OCI-LY7 (cell line): ENCODE measurements at regions not wholly inside any gene's neighbourhood (a gene's known extent, or its start where the extent isn't known, plus 50 kb on each side); places are given as distances from the start of the nearest gene placed in this dataset.

ENCODE experiments used
- EZH2phosphoT487 ChIP-seq: fragments of 200-600 bp; sonication (generic); IDR thresholded peaks from 2 replicates; pipeline ENCODE4 v1.6.1; 2018; ENCODE audit warnings: low read depth, borderline replicate concordance, mild to moderate bottlenecking, mixed run types, antibody characterized with exemption, low read length, moderate library complexity, mixed read lengths
- TF ChIP-seq, protein P1 (sequence below): fragments of 200-600 bp; sonication (generic); conservative IDR thresholded peaks from 2 replicates; pipeline ENCODE4 v1.5.1; 2014; ENCODE audit warnings: mild to moderate bottlenecking, antibody characterized with exemption, low read length, moderate library complexity, mixed read lengths

GRCh38 chr15:93482731-93483130, 393.7 kb upstream of the RGMA start:
- TF ChIP-seq, protein P1, sequence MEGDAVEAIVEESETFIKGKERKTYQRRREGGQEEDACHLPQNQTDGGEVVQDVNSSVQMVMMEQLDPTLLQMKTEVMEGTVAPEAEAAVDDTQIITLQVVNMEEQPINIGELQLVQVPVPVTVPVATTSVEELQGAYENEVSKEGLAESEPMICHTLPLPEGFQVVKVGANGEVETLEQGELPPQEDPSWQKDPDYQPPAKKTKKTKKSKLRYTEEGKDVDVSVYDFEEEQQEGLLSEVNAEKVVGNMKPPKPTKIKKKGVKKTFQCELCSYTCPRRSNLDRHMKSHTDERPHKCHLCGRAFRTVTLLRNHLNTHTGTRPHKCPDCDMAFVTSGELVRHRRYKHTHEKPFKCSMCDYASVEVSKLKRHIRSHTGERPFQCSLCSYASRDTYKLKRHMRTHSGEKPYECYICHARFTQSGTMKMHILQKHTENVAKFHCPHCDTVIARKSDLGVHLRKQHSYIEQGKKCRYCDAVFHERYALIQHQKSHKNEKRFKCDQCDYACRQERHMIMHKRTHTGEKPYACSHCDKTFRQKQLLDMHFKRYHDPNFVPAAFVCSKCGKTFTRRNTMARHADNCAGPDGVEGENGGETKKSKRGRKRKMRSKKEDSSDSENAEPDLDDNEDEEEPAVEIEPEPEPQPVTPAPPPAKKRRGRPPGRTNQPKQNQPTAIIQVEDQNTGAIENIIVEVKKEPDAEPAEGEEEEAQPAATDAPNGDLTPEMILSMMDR: no peak
- no peak for TF ChIP-seq EZH2phosphoT487
